DND-41 (cell line): ENCODE measurements at regions not wholly inside any gene's neighbourhood (a gene's known extent, or its start where the extent isn't known, plus 50 kb on each side); places are given as distances from the start of the nearest gene placed in this dataset.

Experiments used
- CTCF ChIP-seq: IDR thresholded peaks from 2 replicates; pipeline ENCODE4 v1.5.1; 2012; ENCODE audit warnings: borderline replicate concordance, low read length, moderate library complexity, mild to moderate bottlenecking; ENCODE audit not compliant: poor library complexity, severe bottlenecking; ENCODE audit errors: extremely low read depth
- EZH2 ChIP-seq: IDR thresholded peaks from 3 replicates; pipeline ENCODE4 v1.6.1; 2012; ENCODE audit warnings: borderline replicate concordance, low read depth, mild to moderate bottlenecking, moderate library complexity, low read length, inconsistent platforms; ENCODE audit not compliant: severe bottlenecking

GRCh38 chr3:163213838-163214237 is 1717.2 kb downstream of the OTOL1 start:
- TF ChIP-seq CTCF = no peak
- TF ChIP-seq EZH2 = no peak
